Gastrocnemius medialis (tissue), 4 donors: ENCODE measurements at regions not wholly inside any gene's neighbourhood (a gene's known extent, or its start where the extent isn't known, plus 50 kb on each side); places are given as distances from the start of the nearest gene placed in this dataset.
A peak's percentile ranks its signal among the peaks of the same experiment; 100 is the strongest.

Experiments used
- ATAC-seq, 2 donors: fragments of 150-250 bp; one replicate each; pipeline ENCODE4 v1.9.1; 2016
- DNase-seq, 2 donors: peaks; one replicate each; pipeline ENCODE4 v3.0.0-alpha.2; 2019
- H3K27ac ChIP-seq, 4 donors: fragments of 200-600 bp; sonication (generic); 1 replicate in 1 of 4; 2 replicates in 3 of 4; pipeline ENCODE4 v1.5.1; 2016 to 2018; ENCODE audit warnings: mild to moderate bottlenecking in 2 of 4, moderate library complexity in 1 of 4
- H3K27me3 ChIP-seq, 3 donors: fragments of 200-600 bp; sonication (generic) in 2 of 3; 1 replicate in 1 of 3; 2 replicates in 2 of 3; pipeline versions ENCODE4 v1.5.1 to v1.6.0; 2016 to 2019; ENCODE audit warnings: mild to moderate bottlenecking in 1 of 3, moderate library complexity in 1 of 3
- H3K36me3 ChIP-seq, 2 donors: fragments of 200-600 bp; sonication (generic) in 1 of 2; one replicate each; pipeline ENCODE4 v1.5.1; 2017 to 2018
- H3K4me1 ChIP-seq, 2 donors: fragments of 200-600 bp; sonication (generic) in 1 of 2; one replicate each; pipeline ENCODE4 v1.5.1; 2016 to 2017; ENCODE audit warnings: mild to moderate bottlenecking in 2 of 2
- H3K4me3 ChIP-seq, 4 donors: fragments of 200-600 bp; sonication (generic) in 3 of 4; 1 replicate in 1 of 4; 2 replicates in 3 of 4; pipeline ENCODE4 v1.5.1; 2016 to 2019; ENCODE audit warnings: mild to moderate bottlenecking in 2 of 4
- H3K9me3 ChIP-seq, 3 donors: fragments of 200-600 bp; sonication (generic) in 2 of 3; 1 replicate in 1 of 3; 2 replicates in 2 of 3; pipeline ENCODE4 v1.5.1; 2016 to 2019
- CTCF ChIP-seq, 5 experiments: fragments of 450-650 bp in 3 of 5; fragments of 200-600 bp in 2 of 5; sonication (generic) in 2 of 5; IDR thresholded peaks in 4 of 5; conservative IDR thresholded peaks in 1 of 5; 1 replicate in 4 of 5; 2 replicates in 1 of 5; pipeline ENCODE4 v1.5.1; 2016 to 2019; ENCODE audit warnings: antibody characterized with exemption in 5 of 5, mild to moderate bottlenecking in 3 of 5, moderate library complexity in 3 of 5
- POLR2A ChIP-seq, 2 donors: fragments of 450-650 bp; IDR thresholded peaks; one replicate each; pipeline ENCODE4 v1.6.1; 2017; ENCODE audit warnings: antibody characterized with exemption in 2 of 2, mild to moderate bottlenecking in 2 of 2, moderate library complexity in 2 of 2
- in situ Hi-C, 4 donors: fragments of 200-750 bp; cut with MboI; loops; one replicate each; pipeline versions ENCODE4 v1.15.0 to v1.8.0; 2017; ENCODE audit warnings: low sequenced_read_pairs in 4 of 4
- intact Hi-C: fragments of 100-400 bp; cut with DNase I; formaldehyde crosslinking; loops from one replicate; pipeline ENCODE4 v1.15.1; 2023; ENCODE audit warnings: low total_unique reads

GRCh38 chr5:36739751-36740221 is 133.4 kb downstream of the SLC1A3 start:
- Histone ChIP-seq H3K27me3 (peaks cover 0 to 7% (median 0%) of the 10 kb centered on the region in 3 donors), H3K9me3 (no peaks in the 10 kb centered on the region), H3K4me1 (peaks cover 8% of the 10 kb centered on the region in 2 donors), H3K4me3 (no peak overlapping the region), H3K27ac (no peak overlapping the region), H3K36me3 (no peaks in the 10 kb centered on the region)
- peak in 1 of 2 donors; percentile 63 for ATAC-seq
- TF ChIP-seq CTCF (IDR thresholded peaks at IDR 0.05 in 4 of 5, conservative IDR thresholded peaks at IDR 0.05 in 1 of 5) (peak; percentile 40 to 66 (median 60)), POLR2A (IDR thresholded peaks at IDR 0.05) (no peak)
- peak in 1 of 2 donors; percentile 45 for DNase-seq
- intact Hi-C loops (loop anchor here (5.0 to 10.0 kb wide), 2 partner anchors 213 to 265 kb away; no protein-coding TSS in a partner anchor), in situ Hi-C loops (loop anchor here (5.0 to 25.0 kb wide), 6 partner anchors 123 to 273 kb away; no protein-coding TSS in a partner anchor)

GRCh38 chr5:36740259-36740898 is 134.0 kb downstream of the SLC1A3 start:
- intact Hi-C loops (loop anchor here (5.0 to 10.0 kb wide), 2 partner anchors 212 to 264 kb away; no protein-coding TSS in a partner anchor), in situ Hi-C loops (loop anchor here (5.0 to 25.0 kb wide), 5 partner anchors 122 to 272 kb away; no protein-coding TSS in a partner anchor)
- Histone ChIP-seq H3K27me3 (peaks cover 0 to 7% (median 0%) of the 10 kb centered on the region in 3 donors), H3K4me3 (no peak overlapping the region), H3K4me1 (peaks cover 8 to 13% of the 10 kb centered on the region in 2 donors), H3K36me3 (no peaks in the 10 kb centered on the region), H3K27ac (no peak overlapping the region), H3K9me3 (no peaks in the 10 kb centered on the region)
- DNase-seq = no peak
- TF ChIP-seq POLR2A (IDR thresholded peaks at IDR 0.05) = no peak
- TF ChIP-seq CTCF (IDR thresholded peaks at IDR 0.05 in 4 of 5, conservative IDR thresholded peaks at IDR 0.05 in 1 of 5) = no peak
- ATAC-seq = no peak

- DNase-seq = no peak
- H3K27ac ChIP-seq = no peak overlapping the region
- intact Hi-C loops = loop anchor here (5.0 to 10.0 kb wide), 2 partner anchors 211 to 264 kb away; no protein-coding TSS in a partner anchor
- no peak for ATAC-seq
- H3K27me3 ChIP-seq = peaks cover 0 to 7% (median 0%) of the 10 kb centered on the region in 3 donors
- no peaks in the 10 kb centered on the region for H3K36me3 ChIP-seq
- TF ChIP-seq POLR2A (IDR thresholded peaks at IDR 0.05) (no peak), CTCF (IDR thresholded peaks at IDR 0.05 in 4 of 5, conservative IDR thresholded peaks at IDR 0.05 in 1 of 5) (no peak)
- peaks cover 8 to 16% of the 10 kb centered on the region in 2 donors for H3K4me1 ChIP-seq
- no peak overlapping the region for H3K4me3 ChIP-seq
- no peaks in the 10 kb centered on the region for H3K9me3 ChIP-seq
- in situ Hi-C loops = loop anchor here (5.0 to 25.0 kb wide), 5 partner anchors 121 to 271 kb away; no protein-coding TSS in a partner anchor
Observed at GRCh38 chr5:36741128-36741527, 134.7 kb downstream of the SLC1A3 start.

GRCh38 chr5:36743891-36744772 is 132.4 kb upstream of the NIPBL start:
- intact Hi-C loops (loop anchor here (2.0 to 10.0 kb wide), 3 partner anchors 127 to 261 kb away; no protein-coding TSS in a partner anchor), in situ Hi-C loops (loop anchor here (5.0 to 25.0 kb wide), 5 partner anchors 118 to 268 kb away; no protein-coding TSS in a partner anchor)
- Histone ChIP-seq H3K9me3 (no peaks in the 10 kb centered on the region), H3K27ac (peak overlapping the region; percentile 55 to 74 (median 66)), H3K27me3 (no peaks in the 10 kb centered on the region), H3K36me3 (no peaks in the 10 kb centered on the region), H3K4me3 (peak overlapping the region; percentile 57 to 68 (median 66)), H3K4me1 (peaks cover 8 to 16% of the 10 kb centered on the region in 2 donors)
- DNase-seq (peak; percentile 30 to 51), ATAC-seq (peak in 1 of 2 donors; percentile 46)
- peak in 3 of 5 experiments; percentile 32 to 53 (median 52) for TF ChIP-seq CTCF (IDR thresholded peaks at IDR 0.05 in 4 of 5, conservative IDR thresholded peaks at IDR 0.05 in 1 of 5)
- TF ChIP-seq POLR2A (IDR thresholded peaks at IDR 0.05) = no peak
